Astrocyte of the spinal cord (primary cell): ENCODE measurements at regions not wholly inside any gene's neighbourhood (a gene's known extent, or its start where the extent isn't known, plus 50 kb on each side); places are given as distances from the start of the nearest gene placed in this dataset.

Experiments used
- DNase-seq: peaks from one replicate; pipeline ENCODE4 v3.0.0; 2011; ENCODE audit warnings: low read depth, low spot score
- H3K4me3 ChIP-seq: 2 replicates; pipeline ENCODE4 v1.5.1; 2011; ENCODE audit warnings: low read depth, mild to moderate bottlenecking, low read length, moderate library complexity
- CTCF ChIP-seq: IDR thresholded peaks from 2 replicates; pipeline ENCODE4 v1.5.1; 2012; ENCODE audit warnings: low read depth, mild to moderate bottlenecking, low read length, inconsistent platforms
- in situ Hi-C: cut with HindIII; loops from 2 replicates; pipeline ENCODE4 v1.10.0; 2017; ENCODE audit warnings: low sequenced_read_pairs

GRCh38 chr4:124030147-124030546 lies 633.6 kb downstream of the SPRY1 start:
- DNase-seq = no peak
- TF ChIP-seq CTCF = no peak
- in situ Hi-C loops = no loop called here
- no peak overlapping the region for H3K4me3 ChIP-seq

- no peak for DNase-seq
- in situ Hi-C loops = no loop called here
- no peak overlapping the region for H3K4me3 ChIP-seq
- TF ChIP-seq CTCF = no peak
Observed at GRCh38 chr4:124032035-124032434, 635.4 kb downstream of the SPRY1 start.

GRCh38 chr4:124035364-124036041 lies 638.9 kb downstream of the SPRY1 start:
- no peak overlapping the region for H3K4me3 ChIP-seq
- TF ChIP-seq CTCF = no peak
- in situ Hi-C loops = no loop called here
- no peak for DNase-seq

- no peak for DNase-seq
- H3K4me3 ChIP-seq = no peak overlapping the region
- in situ Hi-C loops = no loop called here
- TF ChIP-seq CTCF = no peak
Observed at GRCh38 chr4:124037236-124037635, 640.6 kb downstream of the SPRY1 start.

GRCh38 chr4:124044330-124044729 lies 647.7 kb downstream of the SPRY1 start:
- in situ Hi-C loops = no loop called here
- H3K4me3 ChIP-seq = no peak overlapping the region
- no peak for TF ChIP-seq CTCF
- DNase-seq = no peak

- DNase-seq = no peak
- TF ChIP-seq CTCF = no peak
- no peak overlapping the region for H3K4me3 ChIP-seq
- in situ Hi-C loops = no loop called here
Observed at GRCh38 chr4:124044867-124045266, 648.3 kb downstream of the SPRY1 start.
